ENCODE measurements at regions not wholly inside any gene's neighbourhood (a gene's known extent, or its start where the extent isn't known, plus 50 kb on each side); places are given as distances from the start of the nearest gene placed in this dataset.

DNA sequence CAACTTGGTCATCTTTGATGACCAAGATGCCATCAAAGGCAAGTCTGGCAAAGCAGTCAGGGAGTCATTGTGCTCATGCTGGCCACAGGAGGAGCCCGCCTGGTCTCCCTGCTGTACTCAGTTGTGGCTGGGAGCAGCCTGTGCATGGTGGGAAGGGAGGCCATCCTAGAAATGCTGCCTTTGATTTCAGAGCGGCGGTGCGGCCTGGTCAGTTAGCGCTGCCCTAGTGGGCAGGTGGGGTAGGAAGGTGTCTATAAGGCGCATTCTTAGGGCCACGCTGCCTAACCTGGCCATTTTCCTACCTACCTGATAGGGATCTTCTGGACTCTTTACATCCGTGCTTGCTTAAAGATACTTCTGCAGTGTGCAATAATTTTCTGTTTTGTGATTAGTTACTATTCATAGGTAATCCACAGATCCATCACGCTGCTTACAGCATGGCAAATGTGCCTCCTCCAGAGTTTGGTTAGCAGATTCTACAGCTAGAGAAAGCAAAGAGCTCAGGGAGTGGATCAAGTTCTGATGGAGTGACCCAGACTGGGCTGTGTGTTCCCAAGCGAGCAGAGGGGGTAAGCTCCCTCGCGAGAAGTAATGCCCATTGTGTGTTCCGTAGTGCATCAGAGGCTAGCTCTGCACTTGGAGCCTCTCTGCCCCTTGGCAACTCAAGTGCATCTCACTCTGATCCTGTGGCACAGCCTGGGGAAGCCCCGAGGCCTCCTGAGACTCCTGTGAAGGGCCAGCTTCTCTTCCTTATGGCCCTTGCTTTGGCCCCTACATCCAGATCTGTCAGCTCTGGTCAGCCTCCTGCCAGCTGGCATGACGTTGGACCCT is 970.1 kb upstream of the ZNF722 start:
- Histone ChIP-seq H3K4me3 (replicated peaks in 1 of 3; ENCODE audit: low read depth in 2 of 3, low read length in 3 of 3) (no peak overlapping the region), H3K27me3 (ENCODE audit: control insufficient read depth in 2 of 2, insufficient read depth in 2 of 2, low read length in 2 of 2) (no peaks in the 10 kb centered on the region), H4K20me1 (ENCODE audit: insufficient read depth, low read length) (no peaks in the 10 kb centered on the region), H3K4me2 (replicated peaks; ENCODE audit: extremely low read depth, low read length, poor library complexity, severe bottlenecking) (no peak overlapping the region), H3K9me3 (replicated peaks in 1 of 2; ENCODE audit: control insufficient read depth in 1 of 2, insufficient read depth in 1 of 2, low read length in 2 of 2) (peaks cover 86 to 87% of the 10 kb centered on the region in 2 donors), H3K4me1 (ENCODE audit: control insufficient read depth in 1 of 2, insufficient read depth in 2 of 2, low read length in 2 of 2) (no peaks in the 10 kb centered on the region), H3K36me3 (replicated peaks in 1 of 2; ENCODE audit: control insufficient read depth in 1 of 2, insufficient read depth in 2 of 2, low read length in 2 of 2) (no peaks in the 10 kb centered on the region), H3K79me2 (ENCODE audit: insufficient read depth, low read length) (no peaks in the 10 kb centered on the region), H3K27ac (ENCODE audit: low read depth in 1 of 2, low read length in 2 of 2) (no peak overlapping the region), H2AFZ (ENCODE audit: insufficient read depth, low read depth, low read length, poor library complexity, severe bottlenecking) (no peak overlapping the region), H3K9ac (ENCODE audit: insufficient read depth, low read length, poor library complexity, severe bottlenecking) (no peak overlapping the region)
- no peaks in the 10 kb centered on the region for H3K4me1 Mint-ChIP-seq
- 76% methylated on average over 8 of the region's 15 CpGs for WGBS (ENCODE audit: insufficient coverage)
- TF ChIP-seq CTCF (IDR thresholded peaks at IDR 0.05), result no peak
- no peaks in the 10 kb centered on the region for H3K36me3 Mint-ChIP-seq
- peaks cover 0 to 2% (median 0%) of the 10 kb centered on the region in 3 donors for H3K27me3 Mint-ChIP-seq (ENCODE audit: low read depth in 3 of 3)
- no peak overlapping the region for H3K27ac Mint-ChIP-seq
- H3K9me3 Mint-ChIP-seq, result peaks cover 30 to 76% (median 58%) of the 10 kb centered on the region in 7 donors
- DNase-seq, result no peak
- H3K4me3 Mint-ChIP-seq, result no peak overlapping the region
- intact Hi-C loops (cut with micrococcal nuclease), result no loop called here

- no peak for TF ChIP-seq CTCF (IDR thresholded peaks at IDR 0.05)
- no peaks in the 10 kb centered on the region for H4K20me1 ChIP-seq (ENCODE audit: insufficient read depth, low read length)
- no peak for DNase-seq
- no peaks in the 10 kb centered on the region for H3K27me3 ChIP-seq (ENCODE audit: control insufficient read depth in 2 of 2, insufficient read depth in 2 of 2, low read length in 2 of 2)
- no peak overlapping the region for H2AFZ ChIP-seq (ENCODE audit: insufficient read depth, low read depth, low read length, poor library complexity, severe bottlenecking)
- peak overlapping the region in 1 of 7 donors; percentile 11 for H3K27ac Mint-ChIP-seq
- H3K4me3 Mint-ChIP-seq, result no peak overlapping the region
- H3K27me3 Mint-ChIP-seq (ENCODE audit: low read depth in 3 of 3), result peaks cover 0 to 2% (median 0%) of the 10 kb centered on the region in 3 donors
- no peak overlapping the region for H3K4me3 ChIP-seq (replicated peaks in 1 of 3; ENCODE audit: low read depth in 2 of 3, low read length in 3 of 3)
- H3K9me3 ChIP-seq (replicated peaks in 1 of 2; ENCODE audit: control insufficient read depth in 1 of 2, insufficient read depth in 1 of 2, low read length in 2 of 2), result peaks cover 81 to 83% of the 10 kb centered on the region in 2 donors
- 82% methylated on average over 2 of the region's 3 CpGs for WGBS (ENCODE audit: insufficient coverage)
- H3K4me1 Mint-ChIP-seq, result no peaks in the 10 kb centered on the region
- H3K27ac ChIP-seq (ENCODE audit: low read depth in 1 of 2, low read length in 2 of 2), result no peak overlapping the region
- H3K36me3 Mint-ChIP-seq, result no peaks in the 10 kb centered on the region
- no peaks in the 10 kb centered on the region for H3K79me2 ChIP-seq (ENCODE audit: insufficient read depth, low read length)
- no peak overlapping the region for H3K4me2 ChIP-seq (replicated peaks; ENCODE audit: extremely low read depth, low read length, poor library complexity, severe bottlenecking)
- no peak overlapping the region for H3K9ac ChIP-seq (ENCODE audit: insufficient read depth, low read length, poor library complexity, severe bottlenecking)
- H3K4me1 ChIP-seq (ENCODE audit: control insufficient read depth in 1 of 2, insufficient read depth in 2 of 2, low read length in 2 of 2), result no peaks in the 10 kb centered on the region
- H3K36me3 ChIP-seq (replicated peaks in 1 of 2; ENCODE audit: control insufficient read depth in 1 of 2, insufficient read depth in 2 of 2, low read length in 2 of 2), result no peaks in the 10 kb centered on the region
- H3K9me3 Mint-ChIP-seq, result peaks cover 30 to 73% (median 61%) of the 10 kb centered on the region in 7 donors
- intact Hi-C loops (cut with micrococcal nuclease), result no loop called here
These were observed 969.5 kb upstream of the ZNF722 start for GRCh38 chr7:63029207-63029522.
